Neural progenitor cell (in vitro differentiated cells): ENCODE measurements at regions not wholly inside any gene's neighbourhood (a gene's known extent, or its start where the extent isn't known, plus 50 kb on each side); places are given as distances from the start of the nearest gene placed in this dataset.

Experiments
- DNase-seq: peaks from one replicate; pipeline ENCODE4 v3.0.0-alpha.2; 2016; ENCODE audit warnings: low spot score
- H2AFZ ChIP-seq: fragments of 200-600 bp; sonication (generic); replicated peaks from 2 replicates; pipeline ENCODE4 v1.6.1; 2016; ENCODE audit warnings: antibody characterized with exemption
- H3F3A ChIP-seq: fragments of 200-600 bp; sonication (generic); 2 replicates; pipeline ENCODE4 v1.6.1; 2016; ENCODE audit warnings: antibody characterized with exemption, low read depth
- H3K27ac ChIP-seq: fragments of 200-600 bp; sonication (generic); 2 replicates; pipeline ENCODE4 v1.5.1; 2016; ENCODE audit warnings: mild to moderate bottlenecking
- H3K27me3 ChIP-seq: fragments of 200-600 bp; sonication (generic); 2 replicates; pipeline ENCODE4 v1.6.1; 2016; ENCODE audit warnings: mild to moderate bottlenecking, moderate library complexity
- H3K36me3 ChIP-seq: fragments of 200-600 bp; sonication (generic); 2 replicates; pipeline ENCODE4 v1.5.1; 2016
- H3K4me1 ChIP-seq: fragments of 200-600 bp; sonication (generic); 2 replicates; pipeline ENCODE4 v1.6.1; 2016; ENCODE audit warnings: mixed run types
- H3K4me2 ChIP-seq: fragments of 200-600 bp; sonication (generic); 2 replicates; pipeline ENCODE4 v1.6.1; 2016
- H3K4me3 ChIP-seq: fragments of 200-600 bp; sonication (generic); 2 replicates; pipeline ENCODE4 v1.5.1; 2016
- H3K79me2 ChIP-seq: fragments of 200-600 bp; sonication (generic); 2 replicates; pipeline ENCODE4 v1.6.1; 2016; ENCODE audit warnings: low read depth
- H3K9ac ChIP-seq: fragments of 200-600 bp; sonication (generic); 2 replicates; pipeline ENCODE4 v1.6.1; 2016
- H3K9me3 ChIP-seq: fragments of 200-600 bp; sonication (generic); 2 replicates; pipeline ENCODE4 v1.5.1; 2016; ENCODE audit warnings: low read depth
- H4K20me1 ChIP-seq: fragments of 200-600 bp; sonication (generic); 2 replicates; pipeline ENCODE4 v1.6.1; 2016; ENCODE audit warnings: low read depth
- H3K27ac Mint-ChIP-seq: 3 replicates; pipeline ENCODE4 v1.8.0; 2021; ENCODE audit warnings: mixed read lengths
- H3K27me3 Mint-ChIP-seq: 2 replicates; pipeline ENCODE4 v1.8.0; 2022; ENCODE audit warnings: low read depth, mild to moderate bottlenecking, inconsistent platforms, moderate library complexity, mixed read lengths; ENCODE audit not compliant: insufficient read depth
- H3K36me3 Mint-ChIP-seq: 3 replicates; pipeline ENCODE4 v1.8.0; 2021; ENCODE audit warnings: mixed read lengths
- H3K4me1 Mint-ChIP-seq: 3 replicates; pipeline ENCODE4 v1.8.0; 2021; ENCODE audit warnings: mixed read lengths
- H3K4me3 Mint-ChIP-seq: 3 replicates; pipeline ENCODE4 v1.8.0; 2021; ENCODE audit warnings: mild to moderate bottlenecking, moderate library complexity, mixed read lengths
- H3K9me3 Mint-ChIP-seq: 3 replicates; pipeline ENCODE4 v1.8.0; 2020; ENCODE audit warnings: mixed read lengths
- EZH2 ChIP-seq: fragments of 200-600 bp; sonication (generic); IDR thresholded peaks from 2 replicates; pipeline ENCODE4 v1.6.1; 2017; ENCODE audit warnings: antibody characterized with exemption, mild to moderate bottlenecking, moderate library complexity
- EZH2phosphoT487 ChIP-seq: fragments of 200-600 bp; sonication (generic); IDR thresholded peaks from 2 replicates; pipeline ENCODE4 v1.6.1; 2017; ENCODE audit warnings: antibody characterized with exemption
- TF ChIP-seq, protein P1 (sequence below): fragments of 200-600 bp; sonication (generic); IDR thresholded peaks from 2 replicates; pipeline ENCODE4 v1.5.1; 2017; ENCODE audit warnings: antibody characterized with exemption, mild to moderate bottlenecking

DNA sequence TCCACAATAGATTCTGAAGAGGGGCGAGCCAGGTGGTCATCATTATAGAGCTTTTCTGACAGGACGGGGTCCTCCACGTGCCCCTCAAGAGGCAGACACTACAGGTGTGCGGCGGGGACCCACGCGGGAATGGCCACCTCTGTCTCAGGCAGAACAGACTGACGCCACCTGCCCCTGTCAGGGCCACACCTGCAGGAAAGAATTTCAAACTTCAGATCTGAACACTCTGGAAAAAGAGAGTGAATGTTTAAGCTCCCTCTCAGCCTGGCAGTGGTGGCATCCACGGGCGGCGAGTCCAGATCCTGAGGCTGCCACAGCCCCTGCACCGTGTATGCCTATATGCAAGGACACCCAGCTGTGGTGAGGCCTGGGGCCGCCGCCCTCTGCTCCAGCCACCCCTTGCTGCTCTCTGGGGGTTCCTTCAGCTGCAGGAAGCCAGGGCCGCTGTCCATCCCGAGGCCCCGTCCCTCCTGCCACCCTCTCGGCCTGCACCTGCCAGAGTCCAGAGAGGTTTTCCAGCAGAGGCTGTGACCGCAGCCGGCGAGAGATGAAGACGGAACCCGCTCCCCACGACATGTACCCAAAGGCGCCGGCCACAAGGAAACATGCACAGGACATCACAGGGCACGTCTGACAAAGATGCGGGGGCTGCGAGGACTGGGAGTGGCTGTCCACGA lies 234.9 kb downstream of the ERMARD start:
- peaks cover 11% of the 10 kb centered on the region for H3K27me3 Mint-ChIP-seq
- H3K4me3 Mint-ChIP-seq = no peak overlapping the region
- Histone ChIP-seq H3K36me3 (no peaks in the 10 kb centered on the region), H3K4me1 (no peaks in the 10 kb centered on the region), H3K9me3 (no peaks in the 10 kb centered on the region), H2AFZ (no peak overlapping the region), H3K79me2 (no peaks in the 10 kb centered on the region), H3K27ac (no peak overlapping the region), H3K27me3 (no peaks in the 10 kb centered on the region), H4K20me1 (no peaks in the 10 kb centered on the region), H3F3A (no peaks in the 10 kb centered on the region), H3K4me2 (no peak overlapping the region), H3K9ac (no peak overlapping the region), H3K4me3 (no peak overlapping the region)
- no peak for DNase-seq
- peaks cover 8% of the 10 kb centered on the region for H3K4me1 Mint-ChIP-seq
- no peaks in the 10 kb centered on the region for H3K36me3 Mint-ChIP-seq
- TF ChIP-seq, protein P1, sequence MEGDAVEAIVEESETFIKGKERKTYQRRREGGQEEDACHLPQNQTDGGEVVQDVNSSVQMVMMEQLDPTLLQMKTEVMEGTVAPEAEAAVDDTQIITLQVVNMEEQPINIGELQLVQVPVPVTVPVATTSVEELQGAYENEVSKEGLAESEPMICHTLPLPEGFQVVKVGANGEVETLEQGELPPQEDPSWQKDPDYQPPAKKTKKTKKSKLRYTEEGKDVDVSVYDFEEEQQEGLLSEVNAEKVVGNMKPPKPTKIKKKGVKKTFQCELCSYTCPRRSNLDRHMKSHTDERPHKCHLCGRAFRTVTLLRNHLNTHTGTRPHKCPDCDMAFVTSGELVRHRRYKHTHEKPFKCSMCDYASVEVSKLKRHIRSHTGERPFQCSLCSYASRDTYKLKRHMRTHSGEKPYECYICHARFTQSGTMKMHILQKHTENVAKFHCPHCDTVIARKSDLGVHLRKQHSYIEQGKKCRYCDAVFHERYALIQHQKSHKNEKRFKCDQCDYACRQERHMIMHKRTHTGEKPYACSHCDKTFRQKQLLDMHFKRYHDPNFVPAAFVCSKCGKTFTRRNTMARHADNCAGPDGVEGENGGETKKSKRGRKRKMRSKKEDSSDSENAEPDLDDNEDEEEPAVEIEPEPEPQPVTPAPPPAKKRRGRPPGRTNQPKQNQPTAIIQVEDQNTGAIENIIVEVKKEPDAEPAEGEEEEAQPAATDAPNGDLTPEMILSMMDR = no peak
- TF ChIP-seq EZH2phosphoT487 (no peak), EZH2 (no peak)
- peak overlapping the region; percentile 34 for H3K27ac Mint-ChIP-seq
- no peaks in the 10 kb centered on the region for H3K9me3 Mint-ChIP-seq

DNA sequence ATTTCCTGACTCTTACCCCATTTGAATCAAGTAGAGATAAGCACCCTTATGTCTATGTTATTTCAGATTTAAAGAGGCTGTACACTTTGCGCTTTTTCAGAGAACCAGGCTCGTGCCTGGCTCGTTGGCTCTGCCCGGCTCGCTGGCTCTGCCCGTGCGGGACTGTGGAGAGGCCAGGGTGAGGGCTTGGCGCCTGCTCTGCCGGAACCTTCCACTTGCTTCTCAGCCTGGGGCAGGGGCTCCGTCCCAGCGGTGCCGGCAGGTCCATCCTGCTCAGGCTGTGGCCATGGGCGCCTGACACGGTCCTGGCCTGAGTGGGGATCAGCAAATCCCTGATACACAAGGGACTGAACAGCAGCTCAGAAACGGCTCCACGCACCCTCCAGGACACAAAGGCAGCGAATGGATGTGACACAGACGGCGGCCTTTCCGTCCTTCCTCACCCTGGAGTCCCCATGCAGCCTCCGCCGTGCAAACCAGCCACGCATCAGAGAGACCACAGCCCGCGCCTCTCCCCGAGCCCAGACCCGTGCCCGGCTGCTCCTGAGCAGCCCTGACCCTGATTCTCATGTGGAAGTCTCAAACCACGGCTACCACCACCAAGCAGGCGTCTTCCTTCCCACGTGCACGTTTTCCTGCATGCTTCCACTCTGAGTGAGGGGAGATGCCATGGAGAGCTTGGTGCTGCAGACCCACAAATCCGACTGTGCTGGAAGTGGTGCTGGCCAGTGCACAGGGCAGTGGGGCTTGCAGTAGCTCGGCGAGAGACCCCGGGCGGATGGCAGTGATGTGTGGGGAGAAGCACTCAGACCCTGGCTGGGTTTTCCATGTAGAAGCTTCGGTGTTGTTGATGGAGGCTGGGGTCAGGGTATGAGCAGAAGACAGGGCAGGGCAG lies 233.9 kb downstream of the ERMARD start:
- Mint-ChIP-seq H3K9me3 (no peaks in the 10 kb centered on the region), H3K27ac (peak overlapping the region; percentile 34), H3K4me3 (no peak overlapping the region), H3K36me3 (no peaks in the 10 kb centered on the region), H3K27me3 (peaks cover 14% of the 10 kb centered on the region), H3K4me1 (peaks cover 15% of the 10 kb centered on the region)
- no peaks in the 10 kb centered on the region for H3K36me3 ChIP-seq
- no peaks in the 10 kb centered on the region for H4K20me1 ChIP-seq
- no peak for DNase-seq
- no peaks in the 10 kb centered on the region for H3K79me2 ChIP-seq
- H3K4me3 ChIP-seq = no peak overlapping the region
- no peak overlapping the region for H3K27ac ChIP-seq
- H3F3A ChIP-seq = no peaks in the 10 kb centered on the region
- H3K9ac ChIP-seq = no peak overlapping the region
- no peaks in the 10 kb centered on the region for H3K9me3 ChIP-seq
- peaks cover 7% of the 10 kb centered on the region for H3K4me1 ChIP-seq
- H3K27me3 ChIP-seq = no peaks in the 10 kb centered on the region
- TF ChIP-seq EZH2phosphoT487 (no peak), EZH2 (no peak)
- TF ChIP-seq, protein P1 = no peak
- no peak overlapping the region for H2AFZ ChIP-seq
- H3K4me2 ChIP-seq = no peak overlapping the region

DNA sequence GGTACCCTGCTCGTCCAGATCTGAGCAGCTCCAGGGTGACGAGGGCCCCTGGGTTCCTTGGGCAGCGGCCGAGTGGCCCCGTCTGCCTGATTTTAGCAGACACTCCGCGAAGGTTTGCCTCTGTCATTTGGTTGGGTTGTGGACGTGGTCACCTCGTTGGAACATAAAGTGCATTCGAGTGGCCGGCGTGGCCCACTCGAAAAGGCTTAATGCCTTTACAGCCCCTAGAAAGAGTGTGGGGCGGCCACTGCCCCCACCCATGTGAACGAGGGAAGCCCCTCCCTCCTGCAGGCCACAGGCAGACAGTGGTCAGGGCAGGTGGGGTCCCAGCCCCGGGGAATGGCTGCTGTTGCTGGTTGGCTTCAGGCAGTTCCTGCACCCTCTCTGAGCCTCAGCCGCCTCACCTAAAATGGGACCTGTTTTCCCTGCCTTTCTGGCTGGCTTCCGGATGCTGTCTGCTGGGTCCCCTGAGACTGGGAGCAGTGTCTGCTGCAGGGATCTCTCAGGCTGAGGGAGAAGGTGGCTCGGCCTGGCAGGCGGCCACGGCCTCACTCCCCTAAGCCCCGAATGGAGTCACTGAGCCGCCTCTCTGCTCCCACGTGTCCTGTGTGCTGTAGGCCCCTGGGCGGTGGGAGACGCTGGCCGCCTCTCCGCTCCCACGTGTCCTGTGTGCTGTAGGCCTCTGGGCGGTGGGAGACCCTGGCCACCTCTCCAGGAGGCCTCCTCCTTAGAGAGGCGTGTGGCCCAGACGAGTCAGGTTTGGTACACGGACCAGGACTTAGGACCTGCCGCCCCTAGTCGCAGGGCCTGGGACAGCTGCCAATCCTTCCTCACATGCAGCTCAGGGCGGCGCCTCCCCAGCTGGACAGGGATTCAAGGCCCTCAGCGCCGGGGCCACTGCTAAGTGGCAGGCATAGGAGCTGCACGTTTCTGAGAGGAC lies 233.0 kb downstream of the ERMARD start:
- H3K4me1 ChIP-seq = peaks cover 7% of the 10 kb centered on the region
- no peak overlapping the region for H3K9ac ChIP-seq
- Mint-ChIP-seq H3K4me1 (peaks cover 18% of the 10 kb centered on the region), H3K27me3 (peaks cover 13% of the 10 kb centered on the region), H3K9me3 (no peaks in the 10 kb centered on the region), H3K27ac (no peak overlapping the region), H3K36me3 (no peaks in the 10 kb centered on the region), H3K4me3 (no peak overlapping the region)
- no peaks in the 10 kb centered on the region for H3K27me3 ChIP-seq
- H2AFZ ChIP-seq = no peak overlapping the region
- H3K27ac ChIP-seq = no peak overlapping the region
- no peaks in the 10 kb centered on the region for H3K9me3 ChIP-seq
- H3K36me3 ChIP-seq = no peaks in the 10 kb centered on the region
- no peak for DNase-seq
- H4K20me1 ChIP-seq = no peaks in the 10 kb centered on the region
- TF ChIP-seq, protein P1 = no peak
- TF ChIP-seq EZH2 (no peak), EZH2phosphoT487 (no peak)
- H3K4me2 ChIP-seq = no peak overlapping the region
- no peaks in the 10 kb centered on the region for H3F3A ChIP-seq
- no peaks in the 10 kb centered on the region for H3K79me2 ChIP-seq
- H3K4me3 ChIP-seq = no peak overlapping the region
